ENCODE measurements at regions not wholly inside any gene's neighbourhood (a gene's known extent, or its start where the extent isn't known, plus 50 kb on each side); places are given as distances from the start of the nearest gene placed in this dataset.

- H3K27ac ChIP-seq (ENCODE audit: control insufficient read depth, insufficient read depth), result no peak overlapping the region
- ChIA-PET SMC1A (ENCODE audit: uncharacterized antibody, unreplicated experiment) (no interaction called here), CTCF (no interaction called here), POLR2A (no interaction called here), RAD21 (ENCODE audit: unreplicated experiment) (no interaction called here)
- no peak overlapping the region for H3K4me3 ChIP-seq
- no peak overlapping the region for H3K9ac ChIP-seq (ENCODE audit: control insufficient read depth, insufficient read depth, low read length)
- no peak for FAIRE-seq
- H3K4me2 ChIP-seq (ENCODE audit: control insufficient read depth, insufficient read depth), result no peak overlapping the region
- no peaks in the 10 kb centered on the region for H4K20me1 ChIP-seq (ENCODE audit: control insufficient read depth, insufficient read depth)
- 69% methylated on average over 31 of the region's 31 CpGs for WGBS (ENCODE audit: insufficient coverage, insufficient replicate concordance, low lambda C conversion rate, missing lambda C conversion rate)
- DNase-seq (ENCODE audit: low read depth, low spot score), result no peak
- no peak overlapping the region for H2AFZ ChIP-seq (ENCODE audit: control insufficient read depth, low read depth, low read length)
- in situ Hi-C loops (cut with MboI), result no loop called here
- TF ChIP-seq ZNF274 (IDR thresholded peaks at IDR 0.05; ENCODE audit: insufficient read depth, insufficient read length) (no peak), POLR2AphosphoS2 (IDR thresholded peaks at IDR 0.05; ENCODE audit: low read depth, low read length) (no peak)
- no peaks in the 10 kb centered on the region for H3K36me3 ChIP-seq (ENCODE audit: control insufficient read depth in 2 of 2, insufficient read depth in 2 of 2, low read length in 1 of 2)
- intact Hi-C loops (cut with micrococcal nuclease; ENCODE audit: unreplicated experiment), result no loop called here
- no peak for ATAC-seq
- H3K27me3 ChIP-seq (replicated peaks in 1 of 2; ENCODE audit: control insufficient read depth in 2 of 2, insufficient read depth in 2 of 2, low read length in 1 of 2), result peaks cover 0 to 3% of the 10 kb centered on the region in 2 experiments; a peak in 3 of 4 replicates
- no peaks in the 10 kb centered on the region for H3K79me2 ChIP-seq (ENCODE audit: control insufficient read depth, insufficient read depth, low read length)
- no TSS peak for BruUV-seq (replicated peaks)
- no peaks in the 10 kb centered on the region for H3K9me3 ChIP-seq (replicated peaks; ENCODE audit: control insufficient read depth, insufficient read depth, low read length)
- no peaks in the 10 kb centered on the region for H3K4me1 ChIP-seq (ENCODE audit: control insufficient read depth, insufficient read depth, low read length)
Measured at GRCh38 chr9:126057121-126057825, 269.4 kb upstream of the MVB12B start.

- no peak for FAIRE-seq
- no peak overlapping the region for H2AFZ ChIP-seq (ENCODE audit: control insufficient read depth, low read depth, low read length)
- ChIA-PET RAD21 (ENCODE audit: unreplicated experiment) (no interaction called here), CTCF (no interaction called here), POLR2A (no interaction called here), SMC1A (ENCODE audit: uncharacterized antibody, unreplicated experiment) (no interaction called here)
- no peak overlapping the region for H3K4me2 ChIP-seq (ENCODE audit: control insufficient read depth, insufficient read depth)
- in situ Hi-C loops (cut with MboI) (no loop called here), intact Hi-C loops (cut with micrococcal nuclease; ENCODE audit: unreplicated experiment) (no loop called here)
- no peak for ATAC-seq
- peaks cover 0 to 3% of the 10 kb centered on the region in 2 experiments; a peak in 3 of 4 replicates for H3K27me3 ChIP-seq (replicated peaks in 1 of 2; ENCODE audit: control insufficient read depth in 2 of 2, insufficient read depth in 2 of 2, low read length in 1 of 2)
- BruUV-seq (replicated peaks), result no TSS peak
- H3K27ac ChIP-seq (ENCODE audit: control insufficient read depth, insufficient read depth), result no peak overlapping the region
- TF ChIP-seq NR2F1 (conservative IDR thresholded peaks at IDR 0.05) (no peak), CBX3 (IDR thresholded peaks at IDR 0.05; ENCODE audit: borderline replicate concordance, low read depth) (no peak), SP1 (IDR thresholded peaks at IDR 0.05; ENCODE audit: low read depth, low read length) (no peak), NKRF (conservative IDR thresholded peaks at IDR 0.05) (no peak), EP300 (IDR thresholded peaks at IDR 0.05; ENCODE audit: borderline replicate concordance in 1 of 2, control insufficient read depth in 1 of 2, low read depth in 2 of 2, low read length in 2 of 2) (no peak), MYC (IDR thresholded peaks at IDR 0.05; ENCODE audit: insufficient read depth, insufficient read length, insufficient replicate concordance, low read length, severe bottlenecking) (no peak), USF1 (IDR thresholded peaks at IDR 0.05; ENCODE audit: borderline replicate concordance, extremely low read length, insufficient read depth, low read depth, low read length) (no peak), NFIC (IDR thresholded peaks at IDR 0.05; ENCODE audit: low read depth, low read length) (no peak), SMAD5 (IDR thresholded peaks at IDR 0.05; ENCODE audit: low read depth) (no peak), IKZF2 (IDR thresholded peaks at IDR 0.05) (no peak)
- no peak overlapping the region for H3K4me3 ChIP-seq
- no peaks in the 10 kb centered on the region for H3K4me1 ChIP-seq (ENCODE audit: control insufficient read depth, insufficient read depth, low read length)
- no peaks in the 10 kb centered on the region for H3K36me3 ChIP-seq (ENCODE audit: control insufficient read depth in 2 of 2, insufficient read depth in 2 of 2, low read length in 1 of 2)
- H4K20me1 ChIP-seq (ENCODE audit: control insufficient read depth, insufficient read depth), result no peaks in the 10 kb centered on the region
- H3K79me2 ChIP-seq (ENCODE audit: control insufficient read depth, insufficient read depth, low read length), result no peaks in the 10 kb centered on the region
- WGBS (ENCODE audit: insufficient coverage, insufficient replicate concordance, low lambda C conversion rate, missing lambda C conversion rate), result 38% methylated on average over 9 of the region's 9 CpGs
- no peak overlapping the region for H3K9ac ChIP-seq (ENCODE audit: control insufficient read depth, insufficient read depth, low read length)
- DNase-seq (ENCODE audit: low read depth, low spot score), result no peak
- H3K9me3 ChIP-seq (replicated peaks; ENCODE audit: control insufficient read depth, insufficient read depth, low read length), result no peaks in the 10 kb centered on the region
Measured at GRCh38 chr9:126058011-126058531, 268.6 kb upstream of the MVB12B start.

Measured in GM12878 (cell line).